BE2C (cell line): ENCODE measurements at regions not wholly inside any gene's neighbourhood (a gene's known extent, or its start where the extent isn't known, plus 50 kb on each side); places are given as distances from the start of the nearest gene placed in this dataset.
"Not testable (repeated sequence)": the region's sequence is repeated elsewhere in the genome, so short reads cannot be mapped to it uniquely, and the experiment has no call there.

Experiments
- DNase-seq: peaks from one replicate; pipeline ENCODE4 v3.0.0-alpha.2; 2020
- H3K27me3 ChIP-seq: fragments of 250-450 bp; sonication (Bioruptor Pico); 2 replicates; pipeline ENCODE4 v1.5.1; 2020; ENCODE audit warnings: mild to moderate bottlenecking
- H3K36me3 ChIP-seq: fragments of 250-450 bp; sonication (Bioruptor Pico); 2 replicates; pipeline ENCODE4 v1.5.1; 2020; ENCODE audit warnings: mild to moderate bottlenecking
- H3K4me1 ChIP-seq: fragments of 250-450 bp; sonication (Bioruptor Pico); 2 replicates; pipeline ENCODE4 v1.5.1; 2020
- H3K4me3 ChIP-seq: 2 replicates; pipeline ENCODE4 v1.5.1; 2011; ENCODE audit warnings: low read depth, low read length
- H3K9me3 ChIP-seq: fragments of 250-450 bp; sonication (Bioruptor Pico); 2 replicates; pipeline ENCODE4 v1.5.1; 2020
- TF ChIP-seq, protein P1 (sequence below): IDR thresholded peaks from 2 replicates; pipeline ENCODE4 v1.5.1; 2012; ENCODE audit warnings: mild to moderate bottlenecking, low read depth, low read length

DNA sequence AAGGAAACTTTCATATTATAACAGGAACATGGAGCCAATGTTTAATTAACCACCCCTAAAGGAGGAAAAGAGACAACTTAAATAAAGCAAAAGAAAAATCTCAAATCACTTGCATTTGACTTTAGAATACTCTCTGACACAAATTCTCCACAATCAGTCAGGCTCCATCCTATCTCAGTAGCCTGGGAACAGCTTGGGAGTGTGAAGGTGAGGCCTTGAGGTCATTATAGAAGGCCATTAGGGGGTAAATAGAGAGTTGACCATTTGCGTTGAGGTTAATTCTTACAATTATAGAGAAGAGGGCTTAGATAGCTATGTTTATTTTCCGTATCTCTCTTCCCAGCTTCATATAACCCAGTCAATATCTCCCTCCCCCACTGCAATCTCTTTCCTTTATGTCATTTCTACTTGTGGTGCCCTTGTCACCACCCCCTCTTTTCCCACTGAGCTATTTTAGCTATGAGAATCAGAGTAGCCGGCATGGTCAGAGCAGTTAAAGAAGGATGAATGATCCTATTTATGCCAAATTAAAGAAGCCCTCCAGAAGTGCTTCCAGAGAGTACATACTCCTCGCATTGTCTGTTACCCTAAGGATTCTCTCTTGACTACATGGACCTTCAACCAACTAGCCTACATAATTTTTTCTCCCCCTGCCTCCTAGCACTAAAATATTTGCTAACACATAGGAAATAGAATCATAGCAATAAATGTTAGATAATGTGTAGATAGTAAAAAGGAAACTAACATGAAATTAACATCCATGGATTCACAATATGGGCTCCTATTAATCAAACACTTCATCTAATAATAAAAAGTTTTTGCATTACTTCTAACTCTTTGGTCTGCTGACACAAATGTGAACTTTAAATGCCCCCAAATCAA, 135.2 kb upstream of the KRR1 start:
- H3K4me3 ChIP-seq = no peak overlapping the region
- H3K27me3 ChIP-seq = no peaks in the 10 kb centered on the region
- H3K36me3 ChIP-seq = no peaks in the 10 kb centered on the region
- no peak for DNase-seq
- TF ChIP-seq, protein P1, sequence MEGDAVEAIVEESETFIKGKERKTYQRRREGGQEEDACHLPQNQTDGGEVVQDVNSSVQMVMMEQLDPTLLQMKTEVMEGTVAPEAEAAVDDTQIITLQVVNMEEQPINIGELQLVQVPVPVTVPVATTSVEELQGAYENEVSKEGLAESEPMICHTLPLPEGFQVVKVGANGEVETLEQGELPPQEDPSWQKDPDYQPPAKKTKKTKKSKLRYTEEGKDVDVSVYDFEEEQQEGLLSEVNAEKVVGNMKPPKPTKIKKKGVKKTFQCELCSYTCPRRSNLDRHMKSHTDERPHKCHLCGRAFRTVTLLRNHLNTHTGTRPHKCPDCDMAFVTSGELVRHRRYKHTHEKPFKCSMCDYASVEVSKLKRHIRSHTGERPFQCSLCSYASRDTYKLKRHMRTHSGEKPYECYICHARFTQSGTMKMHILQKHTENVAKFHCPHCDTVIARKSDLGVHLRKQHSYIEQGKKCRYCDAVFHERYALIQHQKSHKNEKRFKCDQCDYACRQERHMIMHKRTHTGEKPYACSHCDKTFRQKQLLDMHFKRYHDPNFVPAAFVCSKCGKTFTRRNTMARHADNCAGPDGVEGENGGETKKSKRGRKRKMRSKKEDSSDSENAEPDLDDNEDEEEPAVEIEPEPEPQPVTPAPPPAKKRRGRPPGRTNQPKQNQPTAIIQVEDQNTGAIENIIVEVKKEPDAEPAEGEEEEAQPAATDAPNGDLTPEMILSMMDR = no peak
- H3K4me1 ChIP-seq = peaks cover 13% of the 10 kb centered on the region
- H3K9me3 ChIP-seq = no peaks in the 10 kb centered on the region

DNA sequence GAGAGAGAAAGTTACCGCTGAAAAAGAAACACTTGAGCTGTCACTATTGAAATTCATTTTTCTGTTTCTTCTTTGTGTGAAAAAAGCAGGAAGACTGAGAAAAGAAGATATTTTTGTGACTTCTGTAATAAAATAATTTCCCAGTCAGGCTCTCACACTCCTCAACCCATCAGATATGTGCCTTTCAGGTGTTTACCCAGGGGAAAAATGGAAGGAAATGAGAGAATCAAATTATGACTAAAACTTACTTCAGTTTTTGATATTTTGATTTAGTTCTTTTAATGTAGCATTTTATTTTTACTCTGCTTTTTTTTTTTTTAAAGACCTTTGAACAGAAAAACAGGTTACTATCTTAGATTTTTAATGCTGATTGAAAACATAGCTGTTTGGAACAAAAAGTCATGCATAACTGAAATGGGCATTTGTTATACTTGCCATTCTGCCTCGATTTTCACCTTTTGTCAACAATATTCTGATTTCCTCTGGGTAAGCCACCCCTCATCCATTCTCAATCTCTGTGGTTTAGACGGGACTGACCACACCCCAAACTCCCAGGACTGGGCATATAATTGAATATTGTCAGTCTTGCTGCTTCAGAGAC, 133.2 kb upstream of the KRR1 start:
- Histone ChIP-seq H3K4me1 (peaks cover 10% of the 10 kb centered on the region), H3K9me3 (no peaks in the 10 kb centered on the region), H3K27me3 (no peaks in the 10 kb centered on the region), H3K4me3 (no peak overlapping the region), H3K36me3 (no peaks in the 10 kb centered on the region)
- TF ChIP-seq, protein P1 = no peak
- DNase-seq = no peak

DNA sequence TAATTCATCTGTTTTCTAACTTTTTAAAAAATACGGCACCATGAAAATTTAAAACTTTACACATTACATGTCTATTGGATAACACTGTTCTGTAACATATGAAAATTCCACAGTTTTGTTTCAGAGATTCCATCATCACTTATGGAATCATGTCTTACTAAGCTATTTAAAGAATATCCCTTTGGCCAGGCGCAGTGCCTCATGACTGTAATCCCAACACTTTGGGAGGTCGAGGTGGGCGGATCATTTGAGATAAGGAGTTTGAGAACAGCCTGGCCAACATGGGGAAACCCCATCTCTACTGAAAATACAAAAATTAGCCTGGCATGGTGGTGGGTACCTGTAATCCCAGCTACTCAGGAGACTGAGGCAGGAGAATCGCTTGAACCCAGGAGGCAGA, 131.7 kb upstream of the KRR1 start:
- H3K4me1 ChIP-seq, H3K4me3 ChIP-seq, H3K36me3 ChIP-seq, H3K9me3 ChIP-seq, DNase-seq, H3K27me3 ChIP-seq: not testable (repeated sequence)

DNA sequence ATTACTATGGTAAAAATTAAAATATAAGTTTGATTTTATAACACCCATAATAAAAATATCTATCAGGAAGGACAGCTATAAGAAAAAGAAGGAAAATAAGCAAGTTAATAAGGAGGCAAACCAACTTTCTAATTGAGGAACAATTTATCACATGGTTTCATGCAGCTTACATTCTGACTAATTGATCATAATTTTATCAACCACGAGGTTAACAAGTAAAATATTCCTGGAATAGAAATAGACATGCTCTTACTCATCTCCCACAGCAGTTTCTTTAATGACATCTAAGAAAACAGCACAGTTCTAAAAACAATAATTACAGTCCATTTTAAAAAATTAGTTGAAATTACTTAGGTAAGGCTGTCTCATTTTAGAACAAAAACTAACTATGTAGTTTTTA, 130.8 kb upstream of the KRR1 start:
- Histone ChIP-seq H3K36me3 (no peaks in the 10 kb centered on the region), H3K4me3 (no peak overlapping the region), H3K4me1 (peaks cover 6% of the 10 kb centered on the region), H3K9me3 (no peaks in the 10 kb centered on the region), H3K27me3 (no peaks in the 10 kb centered on the region)
- TF ChIP-seq, protein P1 = no peak
- DNase-seq = no peak

- no peak for DNase-seq
- Histone ChIP-seq H3K4me1 (peaks cover 8% of the 10 kb centered on the region), H3K9me3 (no peaks in the 10 kb centered on the region)
Observed at GRCh38 chr12:75641031-75641780, 129.8 kb upstream of the KRR1 start.

GRCh38 chr12:75638792-75639191, 127.4 kb upstream of the KRR1 start:
- TF ChIP-seq, protein P1 = no peak
- Histone ChIP-seq H3K36me3 (no peaks in the 10 kb centered on the region), H3K27me3 (no peaks in the 10 kb centered on the region), H3K4me1 (peaks cover 22% of the 10 kb centered on the region), H3K9me3 (no peaks in the 10 kb centered on the region), H3K4me3 (no peak overlapping the region)
- no peak for DNase-seq

More at GRCh38 chr12:75641031-75641780, 129.8 kb upstream of the KRR1 start:
- Histone ChIP-seq H3K36me3 (no peaks in the 10 kb centered on the region), H3K4me3 (no peak overlapping the region), H3K27me3 (no peaks in the 10 kb centered on the region)
- TF ChIP-seq, protein P1 = no peak
